ENCODE measurements at regions not wholly inside any gene's neighbourhood (a gene's known extent, or its start where the extent isn't known, plus 50 kb on each side); places are given as distances from the start of the nearest gene placed in this dataset.

- H2BK12ac ChIP-seq (ENCODE audit: low read depth, low read length): no peak overlapping the region
- no peak overlapping the region for H4K91ac ChIP-seq (replicated peaks; ENCODE audit: insufficient read length, low read length)
- no peak overlapping the region for H2BK120ac ChIP-seq (replicated peaks; ENCODE audit: low read depth, low read length)
- H3K79me1 ChIP-seq (ENCODE audit: low read depth, low read length): no peaks in the 10 kb centered on the region
- H3K9ac ChIP-seq (replicated peaks in 1 of 4; ENCODE audit: extremely low read depth in 1 of 4, low read depth in 3 of 4, low read length in 3 of 4): no peak overlapping the region
- H3K79me2 ChIP-seq (ENCODE audit: control insufficient read depth in 1 of 2, insufficient read depth in 2 of 2, low read length in 2 of 2): no peaks in the 10 kb centered on the region
- no peak overlapping the region for H3K56ac ChIP-seq (replicated peaks; ENCODE audit: insufficient read length, low read depth, low read length)
- no peak for FAIRE-seq
- DNase-seq (ENCODE audit: low read depth in 1 of 2, low spot score in 2 of 2): no peak
- no peak overlapping the region for H3K27ac ChIP-seq (ENCODE audit: low read depth, low read length)
- H3K18ac ChIP-seq (ENCODE audit: extremely low read depth, low read length): no peak overlapping the region
- H3K23ac ChIP-seq (ENCODE audit: insufficient read length): no peak overlapping the region
- H4K8ac ChIP-seq (ENCODE audit: extremely low read depth, insufficient read depth, low read length): no peak overlapping the region
- H2BK5ac ChIP-seq (ENCODE audit: low read depth, low read length): no peak overlapping the region
- no peaks in the 10 kb centered on the region; a peak in 1 of 4 replicates for H3K9me3 ChIP-seq (ENCODE audit: insufficient read depth in 2 of 2, low read depth in 1 of 2, low read length in 1 of 2)
- H3K23me2 ChIP-seq (ENCODE audit: low read depth, low read length): no peaks in the 10 kb centered on the region
- H3K4me3 ChIP-seq (ENCODE audit: extremely low read depth in 1 of 4, insufficient read depth in 2 of 4, low read depth in 3 of 4, low read length in 4 of 4): no peak overlapping the region
- H3K27me3 ChIP-seq (replicated peaks in 1 of 4; ENCODE audit: control insufficient read depth in 3 of 4, extremely low read depth in 1 of 4, insufficient read depth in 3 of 4, low read length in 3 of 4): no peaks in the 10 kb centered on the region
- no peaks in the 10 kb centered on the region; a peak in 1 of 8 replicates for H3K36me3 ChIP-seq (ENCODE audit: control insufficient read depth in 2 of 4, insufficient read depth in 4 of 4, low read length in 3 of 4)
- no peaks in the 10 kb centered on the region for H4K20me1 ChIP-seq (replicated peaks in 1 of 2; ENCODE audit: control insufficient read depth in 1 of 2, insufficient read depth in 2 of 2, low read length in 2 of 2)
- no peak overlapping the region for H3K14ac ChIP-seq (ENCODE audit: insufficient read length)
- no peak overlapping the region for H3K4me2 ChIP-seq (ENCODE audit: insufficient read depth in 1 of 2, low read depth in 2 of 2, low read length in 2 of 2)
- H4K5ac ChIP-seq (ENCODE audit: insufficient read length, low read depth, low read length): no peak overlapping the region
- CTCF ChIA-PET (ENCODE audit: partially characterized antibody): no interaction called here
- H2BK20ac ChIP-seq (ENCODE audit: low read length): no peak overlapping the region
- H2BK15ac ChIP-seq (ENCODE audit: low read length): no peak overlapping the region
- peaks cover 0 to 4% (median 0%) of the 10 kb centered on the region in 4 experiments; a peak in 1 of 7 replicates for H3K4me1 ChIP-seq (replicated peaks in 1 of 4; ENCODE audit: control insufficient read depth in 3 of 4, insufficient read depth in 4 of 4, low read length in 3 of 4)
- 90% methylated on average over 2 of the region's 2 CpGs; no CpG with 5 or more reads in 1 of the 2 experiments for WGBS, 2 experiments (ENCODE audit: extremely low coverage in 1 of 2, insufficient coverage in 1 of 2, insufficient read length in 1 of 2, insufficient replicate concordance in 2 of 2, low coverage in 1 of 2, low lambda C conversion rate in 2 of 2, missing lambda C conversion rate in 1 of 2)
- peak overlapping the region; percentile 24; the same call in 1 of the 2 replicates for H2AFZ ChIP-seq (ENCODE audit: low read length)
- POLR2A ChIA-PET (ENCODE audit: partially characterized antibody): no interaction called here
- no peak overlapping the region for H3K4ac ChIP-seq (replicated peaks; ENCODE audit: insufficient read length, low read depth, low read length)
- H2AK5ac ChIP-seq (ENCODE audit: low read depth, low read length): no peak overlapping the region
- TF ChIP-seq, protein P1, sequence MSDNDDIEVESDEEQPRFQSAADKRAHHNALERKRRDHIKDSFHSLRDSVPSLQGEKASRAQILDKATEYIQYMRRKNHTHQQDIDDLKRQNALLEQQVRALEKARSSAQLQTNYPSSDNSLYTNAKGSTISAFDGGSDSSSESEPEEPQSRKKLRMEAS (IDR thresholded peaks at IDR 0.05): no peak
- TF ChIP-seq ASH2L (IDR thresholded peaks at IDR 0.05; ENCODE audit: low read length): no peak
- no peak for TF ChIP-seq POLR2AphosphoS5 (IDR thresholded peaks at IDR 0.05; ENCODE audit: low read depth, low read length)
- no peak for TF ChIP-seq EP300 (IDR thresholded peaks at IDR 0.05; ENCODE audit: borderline replicate concordance in 1 of 2, low read depth in 2 of 2, low read length in 2 of 2)
- TF ChIP-seq CREB1 (IDR thresholded peaks at IDR 0.05): no peak
- no peak for TF ChIP-seq GTF2F1 (IDR thresholded peaks at IDR 0.05; ENCODE audit: borderline replicate concordance, low read depth, low read length)
- TF ChIP-seq ATF3 (IDR thresholded peaks at IDR 0.05; ENCODE audit: insufficient read depth, low read depth, low read length): no peak
- TF ChIP-seq, protein P2, sequence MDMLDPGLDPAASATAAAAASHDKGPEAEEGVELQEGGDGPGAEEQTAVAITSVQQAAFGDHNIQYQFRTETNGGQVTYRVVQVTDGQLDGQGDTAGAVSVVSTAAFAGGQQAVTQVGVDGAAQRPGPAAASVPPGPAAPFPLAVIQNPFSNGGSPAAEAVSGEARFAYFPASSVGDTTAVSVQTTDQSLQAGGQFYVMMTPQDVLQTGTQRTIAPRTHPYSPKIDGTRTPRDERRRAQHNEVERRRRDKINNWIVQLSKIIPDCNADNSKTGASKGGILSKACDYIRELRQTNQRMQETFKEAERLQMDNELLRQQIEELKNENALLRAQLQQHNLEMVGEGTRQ (IDR thresholded peaks at IDR 0.05; ENCODE audit: low read length): no peak
- no peak for TF ChIP-seq CBX5 (IDR thresholded peaks at IDR 0.05; ENCODE audit: low read depth, low read length)
- TF ChIP-seq KDM1A (IDR thresholded peaks at IDR 0.05; ENCODE audit: borderline replicate concordance, low read length): no peak
- TF ChIP-seq CHD1 (IDR thresholded peaks at IDR 0.05; ENCODE audit: low read depth, low read length): no peak
- no peak for TF ChIP-seq JUN (IDR thresholded peaks at IDR 0.05; ENCODE audit: low read depth, low read length)
- TF ChIP-seq TEAD4 (IDR thresholded peaks at IDR 0.05; ENCODE audit: low read depth, low read length): no peak
- no peak for TF ChIP-seq PHF8 (conservative IDR thresholded peaks at IDR 0.05; ENCODE audit: low read depth, low read length)
Observed at GRCh38 chr18:39350945-39351344, 1785.3 kb upstream of the CELF4 start.

Data from H1 (cell line).